ENCODE measurements at regions not wholly inside any gene's neighbourhood (a gene's known extent, or its start where the extent isn't known, plus 50 kb on each side); places are given as distances from the start of the nearest gene placed in this dataset.

DNA sequence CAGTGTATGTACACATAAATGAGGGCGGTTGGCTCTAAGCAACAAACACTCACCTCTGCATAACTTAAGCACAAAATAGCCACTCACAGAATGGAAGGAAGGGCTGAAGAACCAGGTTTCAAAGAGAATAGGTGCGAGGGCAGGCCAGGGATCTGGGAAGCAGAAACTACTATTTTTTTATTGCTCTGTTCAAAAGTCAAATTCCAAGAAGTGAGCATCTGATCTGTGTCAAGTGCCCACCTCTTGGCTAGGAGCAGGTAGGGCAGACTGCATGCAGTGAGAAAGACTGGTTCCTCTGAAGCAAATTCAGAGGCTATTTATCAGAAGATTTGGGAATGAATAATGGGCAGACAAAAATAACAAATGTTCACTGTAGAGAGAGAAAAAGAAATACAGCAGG is 336.4 kb upstream of the CTNNB1 start:
- H3K36me3 ChIP-seq: no peaks in the 10 kb centered on the region

DNA sequence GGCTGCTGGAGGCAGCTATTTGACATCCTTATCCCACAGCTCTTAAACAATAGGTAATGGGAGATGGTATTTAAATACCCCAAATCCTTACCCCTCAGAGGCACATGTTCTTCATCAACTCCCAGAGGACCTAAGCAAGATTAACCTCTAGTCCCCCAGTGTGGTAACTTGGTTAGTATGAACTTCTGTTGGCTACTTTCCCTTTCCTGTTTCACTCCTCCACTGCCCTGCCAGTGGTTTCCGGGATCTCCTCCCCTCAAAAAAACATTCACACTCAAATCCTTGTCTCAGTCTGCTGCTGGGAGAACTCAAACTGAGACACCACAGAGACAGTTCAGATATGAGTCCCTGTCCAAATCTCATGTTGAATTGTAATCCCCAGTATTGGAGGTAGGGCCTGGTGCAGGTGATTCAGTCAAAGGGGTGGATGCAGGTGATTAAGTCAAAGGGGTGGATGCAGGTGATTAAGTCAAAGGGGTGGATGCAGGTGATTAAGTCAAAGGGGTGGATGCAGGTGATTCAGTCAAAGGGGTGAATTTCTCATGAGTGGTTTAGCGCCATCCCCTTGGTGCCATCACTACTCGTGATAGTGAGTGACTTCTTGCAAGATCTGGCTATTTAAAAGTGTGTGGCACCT is 335.0 kb upstream of the CTNNB1 start:
- no peaks in the 10 kb centered on the region for H3K9me3 ChIP-seq
- DNase-seq (ENCODE audit: low spot score in 2 of 2): no peak
- H3K27me3 ChIP-seq: no peaks in the 10 kb centered on the region
- intact Hi-C loops (cut with DNase I; ENCODE audit: low total_unique reads): no loop called here
- H3K4me1 ChIP-seq: no peaks in the 10 kb centered on the region
- H3K27ac ChIP-seq: peak overlapping the region; percentile 60 to 62
- no peak overlapping the region for H3K4me3 ChIP-seq
- no peaks in the 10 kb centered on the region for H3K36me3 ChIP-seq
- TF ChIP-seq POLR2AphosphoS5 (IDR thresholded peaks at IDR 0.05) (no peak), POLR2A (IDR thresholded peaks at IDR 0.05) (no peak)
- TF ChIP-seq, protein P1, sequence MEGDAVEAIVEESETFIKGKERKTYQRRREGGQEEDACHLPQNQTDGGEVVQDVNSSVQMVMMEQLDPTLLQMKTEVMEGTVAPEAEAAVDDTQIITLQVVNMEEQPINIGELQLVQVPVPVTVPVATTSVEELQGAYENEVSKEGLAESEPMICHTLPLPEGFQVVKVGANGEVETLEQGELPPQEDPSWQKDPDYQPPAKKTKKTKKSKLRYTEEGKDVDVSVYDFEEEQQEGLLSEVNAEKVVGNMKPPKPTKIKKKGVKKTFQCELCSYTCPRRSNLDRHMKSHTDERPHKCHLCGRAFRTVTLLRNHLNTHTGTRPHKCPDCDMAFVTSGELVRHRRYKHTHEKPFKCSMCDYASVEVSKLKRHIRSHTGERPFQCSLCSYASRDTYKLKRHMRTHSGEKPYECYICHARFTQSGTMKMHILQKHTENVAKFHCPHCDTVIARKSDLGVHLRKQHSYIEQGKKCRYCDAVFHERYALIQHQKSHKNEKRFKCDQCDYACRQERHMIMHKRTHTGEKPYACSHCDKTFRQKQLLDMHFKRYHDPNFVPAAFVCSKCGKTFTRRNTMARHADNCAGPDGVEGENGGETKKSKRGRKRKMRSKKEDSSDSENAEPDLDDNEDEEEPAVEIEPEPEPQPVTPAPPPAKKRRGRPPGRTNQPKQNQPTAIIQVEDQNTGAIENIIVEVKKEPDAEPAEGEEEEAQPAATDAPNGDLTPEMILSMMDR (IDR thresholded peaks at IDR 0.05): no peak

More for the DNA sequence above, 336.4 kb upstream of the CTNNB1 start:
- Histone ChIP-seq H3K4me3 (no peak overlapping the region), H3K27me3 (no peaks in the 10 kb centered on the region), H3K27ac (no peak overlapping the region), H3K4me1 (no peaks in the 10 kb centered on the region), H3K9me3 (no peaks in the 10 kb centered on the region)
- DNase-seq (ENCODE audit: low spot score in 2 of 2): no peak
- TF ChIP-seq POLR2AphosphoS5 (IDR thresholded peaks at IDR 0.05) (no peak), POLR2A (IDR thresholded peaks at IDR 0.05) (no peak)
- TF ChIP-seq, protein P1 (IDR thresholded peaks at IDR 0.05): no peak
- intact Hi-C loops (cut with DNase I; ENCODE audit: low total_unique reads): no loop called here

DNA sequence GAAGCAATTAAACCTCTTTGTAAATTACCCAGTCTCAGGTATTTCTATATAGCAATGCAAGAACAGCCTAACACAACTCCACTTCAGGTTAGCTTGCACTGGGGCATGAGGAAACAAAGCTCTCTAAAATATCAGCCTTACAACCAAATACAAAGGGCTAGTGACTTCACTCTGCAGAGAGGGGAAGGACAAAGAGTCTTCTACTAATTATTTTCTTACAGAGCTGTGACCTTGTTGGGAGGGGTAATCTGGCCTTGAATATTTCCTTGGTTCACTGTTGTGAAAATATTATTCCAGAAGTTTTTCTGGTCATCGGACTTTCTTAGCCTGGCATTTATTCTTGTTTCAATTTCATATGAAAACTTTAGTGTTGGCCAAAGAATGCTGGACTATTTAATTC is 334.4 kb upstream of the CTNNB1 start:
- TF ChIP-seq, protein P1 (IDR thresholded peaks at IDR 0.05): no peak
- no peak for TF ChIP-seq POLR2AphosphoS5 (IDR thresholded peaks at IDR 0.05)
- H3K27ac ChIP-seq: peak overlapping the region; percentile 60 to 62
- intact Hi-C loops (cut with DNase I; ENCODE audit: low total_unique reads): no loop called here

DNA sequence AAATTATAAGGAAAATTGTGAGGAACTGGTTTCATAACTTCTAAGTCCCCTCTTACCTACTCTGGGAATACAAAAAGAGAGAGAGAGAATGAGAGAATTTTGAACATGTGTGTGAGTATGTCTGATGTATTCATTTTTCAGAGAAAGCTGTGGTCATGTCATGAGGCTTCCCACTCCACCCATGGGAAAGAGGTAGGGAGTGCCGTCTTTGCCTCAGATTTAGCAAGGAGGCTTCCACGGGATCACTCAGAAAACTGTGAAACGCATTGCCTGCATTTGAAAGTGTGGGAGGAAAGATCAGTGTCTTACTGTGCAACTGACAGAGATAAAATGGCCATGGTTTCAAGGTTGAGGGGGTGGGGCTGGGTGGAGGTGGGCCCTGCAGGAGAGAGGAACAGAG is 331.5 kb upstream of the CTNNB1 start:
- intact Hi-C loops (cut with DNase I; ENCODE audit: low total_unique reads): no loop called here
- Histone ChIP-seq H3K36me3 (no peaks in the 10 kb centered on the region), H3K4me3 (no peak overlapping the region), H3K27ac (peak overlapping the region; percentile 22 to 52), H3K27me3 (no peaks in the 10 kb centered on the region), H3K9me3 (no peaks in the 10 kb centered on the region), H3K4me1 (peaks cover 0 to 5% of the 10 kb centered on the region in 2 donors)
- TF ChIP-seq POLR2A (IDR thresholded peaks at IDR 0.05) (no peak), POLR2AphosphoS5 (IDR thresholded peaks at IDR 0.05) (no peak)
- TF ChIP-seq, protein P1 (IDR thresholded peaks at IDR 0.05): no peak
- DNase-seq (ENCODE audit: low spot score in 2 of 2): no peak

More for the DNA sequence above, 334.4 kb upstream of the CTNNB1 start:
- Histone ChIP-seq H3K36me3 (no peaks in the 10 kb centered on the region), H3K27me3 (no peaks in the 10 kb centered on the region), H3K9me3 (no peaks in the 10 kb centered on the region), H3K4me3 (no peak overlapping the region), H3K4me1 (peaks cover 0 to 4% of the 10 kb centered on the region in 2 donors)
- no peak for DNase-seq (ENCODE audit: low spot score in 2 of 2)

DNA sequence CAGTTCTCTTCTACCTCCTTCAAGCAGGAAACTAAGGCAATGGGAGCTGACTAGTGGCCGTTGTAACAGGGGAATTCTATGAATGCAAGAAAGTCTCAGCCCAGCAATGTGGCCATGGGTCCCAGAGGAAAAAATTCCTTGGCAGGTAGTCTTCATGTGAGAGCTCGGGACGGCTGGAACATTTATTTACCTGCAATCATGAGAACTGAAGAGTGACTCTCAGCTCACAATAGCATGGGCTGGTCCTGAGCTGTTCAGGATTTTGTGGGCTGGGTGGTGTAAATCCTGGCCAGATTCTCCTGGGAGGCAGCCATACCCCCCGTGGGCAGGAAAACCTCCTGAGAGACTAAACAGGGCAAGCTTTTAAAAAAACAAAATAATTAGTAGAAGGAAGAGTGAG is 330.3 kb upstream of the CTNNB1 start:
- H3K27ac ChIP-seq: peak overlapping the region; percentile 52 to 54
- peaks cover 0 to 5% of the 10 kb centered on the region in 2 donors for H3K4me1 ChIP-seq
- intact Hi-C loops (cut with DNase I; ENCODE audit: low total_unique reads): no loop called here
- TF ChIP-seq POLR2A (IDR thresholded peaks at IDR 0.05): no peak
- TF ChIP-seq, protein P1 (IDR thresholded peaks at IDR 0.05): no peak
- TF ChIP-seq POLR2AphosphoS5 (IDR thresholded peaks at IDR 0.05): no peak
- peak in 1 of 2 donors; percentile 67 for DNase-seq (ENCODE audit: low spot score in 2 of 2)
- no peak overlapping the region for H3K4me3 ChIP-seq
- H3K9me3 ChIP-seq: no peaks in the 10 kb centered on the region
- no peaks in the 10 kb centered on the region for H3K27me3 ChIP-seq
- H3K36me3 ChIP-seq: no peaks in the 10 kb centered on the region

Measured in breast epithelium (tissue), 4 donors.